Left lung (tissue), 4 donors: ENCODE measurements at regions not wholly inside any gene's neighbourhood (a gene's known extent, or its start where the extent isn't known, plus 50 kb on each side); places are given as distances from the start of the nearest gene placed in this dataset.

Source experiments
- ATAC-seq: fragments of 200-7000 bp; cut with Tn5 transposase; one replicate; pipeline ENCODE4 v1.9.1; 2020; ENCODE audit warnings: moderate library complexity
- DNase-seq, 4 donors: peaks; one replicate each; pipeline ENCODE4 v3.0.0-alpha.2; 2013 to 2020
- H3K27ac ChIP-seq, 2 donors: fragments of 200-600 bp; sonication (generic) in 1 of 2; one replicate each; pipeline versions ENCODE4 v1.5.0 to v1.8.0; 2020 to 2021
- H3K27me3 ChIP-seq, 2 donors: fragments of 200-600 bp; sonication (generic) in 1 of 2; one replicate each; pipeline versions ENCODE4 v1.5.0 to v1.8.0; 2020 to 2021
- H3K36me3 ChIP-seq, 2 donors: fragments of 200-600 bp; sonication (generic) in 1 of 2; one replicate each; pipeline versions ENCODE4 v1.5.0 to v1.8.0; 2020 to 2021
- H3K4me1 ChIP-seq, 2 donors: fragments of 200-600 bp; one replicate each; pipeline ENCODE4 v1.8.0; 2021
- H3K4me3 ChIP-seq, 2 donors: fragments of 200-600 bp; sonication (generic) in 1 of 2; one replicate each; pipeline versions ENCODE4 v1.5.0 to v1.8.0; 2020 to 2021; ENCODE audit warnings: mild to moderate bottlenecking in 1 of 2
- H3K9me3 ChIP-seq, 2 donors: fragments of 200-600 bp; sonication (generic) in 1 of 2; one replicate each; pipeline versions ENCODE4 v1.5.0 to v1.8.0; 2020 to 2021
- intact Hi-C, 2 donors: fragments of 100-400 bp; cut with DNase I; formaldehyde crosslinking; loops; one replicate each; pipeline versions ENCODE4 v1.11.2 to v1.14.2; 2022
- TF ChIP-seq, protein P1 (sequence below), 2 donors: fragments of 200-600 bp; sonication (generic) in 1 of 2; IDR thresholded peaks; one replicate each; pipeline versions ENCODE4 v1.5.0 to v1.8.0; 2021; ENCODE audit warnings: antibody characterized with exemption in 2 of 2
- donor health status: DM: no; HTN: yes; CAD: no.
- donor health status: DM: no; HTN: no; CAD: no.

DNA sequence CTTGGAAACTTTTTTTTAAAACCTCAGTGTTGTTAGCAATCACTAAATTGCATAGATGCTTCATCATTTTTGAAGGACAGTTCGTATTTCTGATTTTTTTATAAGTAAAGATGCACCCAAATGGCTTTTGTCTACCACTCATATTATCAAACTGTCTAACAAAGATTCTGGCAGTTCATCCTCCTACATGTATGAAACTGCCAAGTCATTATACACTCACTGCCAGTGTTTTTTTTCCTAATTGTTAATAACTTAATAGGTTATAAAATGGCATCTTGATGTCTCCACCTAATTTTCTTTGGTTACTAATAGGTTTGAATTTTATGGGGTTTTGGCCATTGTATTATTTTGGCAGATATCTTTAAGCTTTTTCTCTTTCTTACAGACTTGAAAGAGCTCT, 77.0 kb downstream of the HTR5A start:
- H3K9me3 ChIP-seq: peaks cover 0 to 8% of the 10 kb centered on the region in 2 donors
- H3K27ac ChIP-seq: no peak overlapping the region
- intact Hi-C loops: no loop called here
- DNase-seq (no peak), ATAC-seq (no peak)
- TF ChIP-seq, protein P1, sequence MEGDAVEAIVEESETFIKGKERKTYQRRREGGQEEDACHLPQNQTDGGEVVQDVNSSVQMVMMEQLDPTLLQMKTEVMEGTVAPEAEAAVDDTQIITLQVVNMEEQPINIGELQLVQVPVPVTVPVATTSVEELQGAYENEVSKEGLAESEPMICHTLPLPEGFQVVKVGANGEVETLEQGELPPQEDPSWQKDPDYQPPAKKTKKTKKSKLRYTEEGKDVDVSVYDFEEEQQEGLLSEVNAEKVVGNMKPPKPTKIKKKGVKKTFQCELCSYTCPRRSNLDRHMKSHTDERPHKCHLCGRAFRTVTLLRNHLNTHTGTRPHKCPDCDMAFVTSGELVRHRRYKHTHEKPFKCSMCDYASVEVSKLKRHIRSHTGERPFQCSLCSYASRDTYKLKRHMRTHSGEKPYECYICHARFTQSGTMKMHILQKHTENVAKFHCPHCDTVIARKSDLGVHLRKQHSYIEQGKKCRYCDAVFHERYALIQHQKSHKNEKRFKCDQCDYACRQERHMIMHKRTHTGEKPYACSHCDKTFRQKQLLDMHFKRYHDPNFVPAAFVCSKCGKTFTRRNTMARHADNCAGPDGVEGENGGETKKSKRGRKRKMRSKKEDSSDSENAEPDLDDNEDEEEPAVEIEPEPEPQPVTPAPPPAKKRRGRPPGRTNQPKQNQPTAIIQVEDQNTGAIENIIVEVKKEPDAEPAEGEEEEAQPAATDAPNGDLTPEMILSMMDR (IDR thresholded peaks at IDR 0.05): no peak
- no peaks in the 10 kb centered on the region for H3K4me1 ChIP-seq
- no peak overlapping the region for H3K4me3 ChIP-seq
- H3K27me3 ChIP-seq: peaks cover 0 to 19% of the 10 kb centered on the region in 2 donors
- H3K36me3 ChIP-seq: no peaks in the 10 kb centered on the region

DNA sequence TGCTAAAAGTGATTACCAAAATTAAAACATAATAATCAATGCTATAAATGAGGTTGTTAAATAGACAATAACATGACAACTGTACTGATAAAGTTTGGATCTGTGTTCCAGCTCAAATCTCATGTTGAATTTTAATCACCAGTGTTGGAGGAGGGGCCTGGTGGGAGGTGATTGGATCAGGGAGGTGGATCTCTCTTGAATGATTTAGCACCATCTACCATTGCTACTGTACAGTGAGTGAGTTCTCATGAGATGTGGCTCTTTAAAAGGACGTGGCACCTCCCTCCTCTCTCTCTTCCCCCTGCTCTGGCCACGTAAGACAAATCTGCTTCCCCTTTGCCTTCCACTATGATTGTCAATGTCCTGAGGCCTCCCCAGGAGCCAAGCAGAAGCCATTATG, 77.5 kb downstream of the HTR5A start:
- DNase-seq (no peak), ATAC-seq (no peak)
- H3K27ac ChIP-seq: no peak overlapping the region
- TF ChIP-seq, protein P1 (IDR thresholded peaks at IDR 0.05): no peak
- no peak overlapping the region for H3K4me3 ChIP-seq
- H3K4me1 ChIP-seq: no peaks in the 10 kb centered on the region
- H3K9me3 ChIP-seq: peaks cover 0 to 8% of the 10 kb centered on the region in 2 donors
- no peaks in the 10 kb centered on the region for H3K36me3 ChIP-seq
- intact Hi-C loops: no loop called here
- H3K27me3 ChIP-seq: peaks cover 0 to 14% of the 10 kb centered on the region in 2 donors

DNA sequence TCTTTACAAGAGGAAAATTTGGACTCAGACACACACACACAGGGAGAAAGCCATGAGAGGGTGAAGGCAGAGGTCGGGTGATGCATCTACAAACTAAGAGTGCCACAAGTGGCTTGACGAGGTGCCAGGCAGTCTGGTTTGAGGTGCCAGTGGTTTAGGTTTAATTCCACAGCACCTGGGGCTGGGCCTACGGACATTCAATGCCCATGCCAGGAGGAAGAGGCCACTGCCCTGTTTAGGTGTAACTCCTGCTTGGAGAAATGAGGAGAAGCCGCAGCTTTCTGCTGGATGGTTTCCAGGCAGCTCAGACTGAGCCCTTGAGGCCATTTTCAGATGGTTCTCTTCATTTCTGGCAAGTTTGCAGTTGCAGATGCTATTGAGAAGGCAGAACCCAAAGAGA, 83.6 kb downstream of the HTR5A start:
- Histone ChIP-seq H3K4me1 (no peaks in the 10 kb centered on the region), H3K9me3 (peaks cover 0 to 8% of the 10 kb centered on the region in 2 donors), H3K27me3 (no peaks in the 10 kb centered on the region), H3K4me3 (no peak overlapping the region), H3K36me3 (no peaks in the 10 kb centered on the region), H3K27ac (no peak overlapping the region)
- intact Hi-C loops: no loop called here
- TF ChIP-seq, protein P1 (IDR thresholded peaks at IDR 0.05): no peak
- no peak for DNase-seq
- no peak for ATAC-seq

DNA sequence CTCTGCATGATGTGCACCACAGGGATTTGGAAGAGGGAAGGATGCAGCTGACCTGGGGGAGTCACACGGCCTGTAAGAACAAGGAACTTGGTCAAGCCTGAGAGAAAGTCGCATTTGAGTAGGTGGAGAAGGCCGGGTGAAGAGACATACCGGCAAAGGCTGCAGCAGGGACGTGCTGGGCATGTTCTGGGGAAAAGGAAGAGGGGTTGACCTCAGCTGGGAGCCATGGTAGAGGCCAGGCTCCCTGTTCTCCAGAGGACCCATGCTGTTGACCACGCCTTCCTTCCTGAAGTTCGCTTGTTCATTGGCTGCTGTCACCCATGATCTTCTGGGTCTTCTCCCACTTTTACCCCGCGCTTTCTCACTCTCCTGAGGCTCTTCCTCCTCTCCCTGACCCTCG, 84.5 kb downstream of the HTR5A start:
- H3K27ac ChIP-seq: no peak overlapping the region
- intact Hi-C loops: no loop called here
- H3K4me1 ChIP-seq: no peaks in the 10 kb centered on the region
- no peak overlapping the region for H3K4me3 ChIP-seq
- ATAC-seq (no peak), DNase-seq (no peak)
- H3K9me3 ChIP-seq: peaks cover 0 to 5% of the 10 kb centered on the region in 2 donors
- no peaks in the 10 kb centered on the region for H3K36me3 ChIP-seq
- TF ChIP-seq, protein P1 (IDR thresholded peaks at IDR 0.05): no peak
- no peaks in the 10 kb centered on the region for H3K27me3 ChIP-seq

DNA sequence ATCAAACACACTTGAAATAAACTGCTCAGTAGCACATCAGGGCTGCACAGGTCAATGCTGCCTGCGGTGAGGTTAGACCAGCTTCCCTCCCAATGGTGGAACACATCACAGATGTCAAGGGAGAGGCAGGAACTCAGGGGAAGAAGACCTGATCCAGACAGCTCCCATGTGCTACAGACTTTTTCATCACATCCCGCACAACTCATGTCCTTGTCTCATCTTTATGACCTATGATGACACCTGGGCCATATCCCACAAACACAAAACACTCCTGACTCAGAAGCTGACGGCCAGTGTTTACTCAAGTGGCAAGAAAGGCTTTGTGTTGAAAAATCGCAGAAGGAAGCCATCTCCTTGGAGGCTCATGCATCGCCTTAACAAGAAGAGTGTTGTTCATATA, 91.6 kb downstream of the HTR5A start:
- no peak overlapping the region for H3K4me3 ChIP-seq

More for the DNA sequence above, 91.6 kb downstream of the HTR5A start:
- intact Hi-C loops: no loop called here
- no peaks in the 10 kb centered on the region for H3K36me3 ChIP-seq
- H3K27ac ChIP-seq: no peak overlapping the region
- H3K27me3 ChIP-seq: peaks cover 0 to 8% of the 10 kb centered on the region in 2 donors
- H3K4me1 ChIP-seq: no peaks in the 10 kb centered on the region
- no peaks in the 10 kb centered on the region for H3K9me3 ChIP-seq
- TF ChIP-seq, protein P1 (IDR thresholded peaks at IDR 0.05): no peak
- ATAC-seq (no peak), DNase-seq (no peak)
